ENCODE measurements at regions not wholly inside any gene's neighbourhood (a gene's known extent, or its start where the extent isn't known, plus 50 kb on each side); places are given as distances from the start of the nearest gene placed in this dataset.

DNA sequence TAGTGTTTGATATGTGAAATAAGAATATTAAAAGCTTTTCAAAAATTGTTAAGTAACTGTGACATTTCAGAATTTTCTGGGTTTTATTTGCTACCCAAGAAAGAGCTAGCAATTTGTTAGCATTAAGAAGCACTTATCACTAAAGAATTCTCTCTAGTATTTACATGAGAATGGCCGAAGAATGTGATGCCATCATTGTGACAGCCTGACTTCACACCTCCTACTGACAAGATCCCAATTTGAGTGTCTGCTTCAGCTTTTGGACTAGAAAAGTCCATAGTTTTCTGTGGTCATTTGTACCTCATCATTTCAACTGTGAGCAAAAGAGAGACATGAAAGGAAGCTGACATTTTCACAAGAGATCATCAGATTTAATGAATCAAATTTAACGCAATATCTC lies 548.1 kb upstream of the AGTR1 start:
- TF ChIP-seq, protein P1, sequence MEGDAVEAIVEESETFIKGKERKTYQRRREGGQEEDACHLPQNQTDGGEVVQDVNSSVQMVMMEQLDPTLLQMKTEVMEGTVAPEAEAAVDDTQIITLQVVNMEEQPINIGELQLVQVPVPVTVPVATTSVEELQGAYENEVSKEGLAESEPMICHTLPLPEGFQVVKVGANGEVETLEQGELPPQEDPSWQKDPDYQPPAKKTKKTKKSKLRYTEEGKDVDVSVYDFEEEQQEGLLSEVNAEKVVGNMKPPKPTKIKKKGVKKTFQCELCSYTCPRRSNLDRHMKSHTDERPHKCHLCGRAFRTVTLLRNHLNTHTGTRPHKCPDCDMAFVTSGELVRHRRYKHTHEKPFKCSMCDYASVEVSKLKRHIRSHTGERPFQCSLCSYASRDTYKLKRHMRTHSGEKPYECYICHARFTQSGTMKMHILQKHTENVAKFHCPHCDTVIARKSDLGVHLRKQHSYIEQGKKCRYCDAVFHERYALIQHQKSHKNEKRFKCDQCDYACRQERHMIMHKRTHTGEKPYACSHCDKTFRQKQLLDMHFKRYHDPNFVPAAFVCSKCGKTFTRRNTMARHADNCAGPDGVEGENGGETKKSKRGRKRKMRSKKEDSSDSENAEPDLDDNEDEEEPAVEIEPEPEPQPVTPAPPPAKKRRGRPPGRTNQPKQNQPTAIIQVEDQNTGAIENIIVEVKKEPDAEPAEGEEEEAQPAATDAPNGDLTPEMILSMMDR (conservative IDR thresholded peaks at IDR 0.05; ENCODE audit: low read depth, low read length), result no peak
- TF ChIP-seq RAD21 (IDR thresholded peaks at IDR 0.05; ENCODE audit: low read length), result no peak

Data from IMR-90 (cell line).